Gastroesophageal sphincter (tissue), 4 donors: ENCODE measurements at regions not wholly inside any gene's neighbourhood (a gene's known extent, or its start where the extent isn't known, plus 50 kb on each side); places are given as distances from the start of the nearest gene placed in this dataset.

Experiments used
- ATAC-seq: fragments of 150-250 bp; one replicate; pipeline ENCODE4 v1.9.1; 2016; ENCODE audit warnings: mild to moderate bottlenecking, moderate library complexity
- H3K27ac ChIP-seq, 4 donors: fragments of 200-600 bp; sonication (generic) in 3 of 4; 1 replicate in 3 of 4; 2 replicates in 1 of 4; pipeline ENCODE4 v1.5.1; 2016 to 2019
- H3K27me3 ChIP-seq: fragments of 200-600 bp; sonication (generic); one replicate; pipeline ENCODE4 v1.5.1; 2019
- H3K36me3 ChIP-seq, 2 donors: fragments of 200-600 bp; sonication (generic); one replicate each; pipeline ENCODE4 v1.5.1; 2019; ENCODE audit warnings: control low read depth in 1 of 2
- H3K4me1 ChIP-seq, 3 donors: fragments of 200-600 bp; sonication (generic); 1 replicate in 2 of 3; 2 replicates in 1 of 3; pipeline ENCODE4 v1.5.1; 2016 to 2019; ENCODE audit warnings: control low read depth in 2 of 3
- H3K4me3 ChIP-seq, 2 donors: fragments of 200-600 bp; sonication (generic); one replicate each; pipeline ENCODE4 v1.5.1; 2019; ENCODE audit warnings: mild to moderate bottlenecking in 1 of 2, moderate library complexity in 1 of 2
- H3K9me3 ChIP-seq, 3 donors: fragments of 200-600 bp; sonication (generic); one replicate each; pipeline ENCODE4 v1.5.1; 2017 to 2019; ENCODE audit warnings: control low read depth in 2 of 3
- CTCF ChIP-seq, 4 experiments: fragments of 200-600 bp in 2 of 4; fragments of 450-650 bp in 2 of 4; sonication (generic) in 1 of 4; IDR thresholded peaks; one replicate each; pipeline ENCODE4 v1.5.1; 2017 to 2019; ENCODE audit warnings: antibody characterized with exemption in 4 of 4, mild to moderate bottlenecking in 2 of 4, moderate library complexity in 2 of 4
- EP300 ChIP-seq: sonication (generic); formaldehyde crosslinking; IDR thresholded peaks from one replicate; pipeline ENCODE4 v1.6.1; 2017; ENCODE audit warnings: antibody characterized with exemption, mild to moderate bottlenecking
- POLR2A ChIP-seq, 2 donors: fragments of 450-650 bp; IDR thresholded peaks; one replicate each; pipeline ENCODE4 v1.6.1; 2017; ENCODE audit warnings: antibody characterized with exemption in 2 of 2, mild to moderate bottlenecking in 2 of 2, moderate library complexity in 1 of 2
- POLR2AphosphoS5 ChIP-seq: sonication (generic); formaldehyde crosslinking; IDR thresholded peaks from one replicate; pipeline ENCODE4 v1.6.1; 2017; ENCODE audit warnings: antibody characterized with exemption
- WGBS, 2 donors: methylation state at CpG; one replicate each; pipeline ENCODE4 v1.1.5; 2018; ENCODE audit warnings: low coverage in 1 of 2; 5-methylcytosine and 5-hydroxymethylcytosine counted together

GRCh38 chr6:80769106-80769505 is 662.6 kb downstream of the BCKDHB start:
- TF ChIP-seq CTCF (IDR thresholded peaks at IDR 0.05) = no peak
- TF ChIP-seq POLR2A (IDR thresholded peaks at IDR 0.05) = no peak
- Histone ChIP-seq H3K9me3 (no peaks in the 10 kb centered on the region), H3K4me1 (peaks cover 0 to 4% (median 0%) of the 10 kb centered on the region in 3 donors), H3K27ac (no peak overlapping the region), H3K27me3 (no peaks in the 10 kb centered on the region), H3K36me3 (no peaks in the 10 kb centered on the region), H3K4me3 (no peak overlapping the region)
- WGBS, 2 donors = 35 to 55% methylated on average over 1 of the region's 1 CpG
- peak; percentile 63 for ATAC-seq

GRCh38 chr6:80767808-80768207 is 661.3 kb downstream of the BCKDHB start:
- H3K27me3 ChIP-seq = no peaks in the 10 kb centered on the region
- no peaks in the 10 kb centered on the region for H3K9me3 ChIP-seq
- peaks cover 0 to 4% (median 0%) of the 10 kb centered on the region in 3 donors for H3K4me1 ChIP-seq
- ATAC-seq = peak; percentile 76
- TF ChIP-seq CTCF (IDR thresholded peaks at IDR 0.05) (no peak), POLR2A (IDR thresholded peaks at IDR 0.05) (no peak), POLR2AphosphoS5 (no peak), EP300 (no peak)
- H3K27ac ChIP-seq = no peak overlapping the region
- 0 to 21% methylated on average over 1 to 2 of the region's 2 CpGs for WGBS, 2 donors
- H3K4me3 ChIP-seq = no peak overlapping the region
- no peaks in the 10 kb centered on the region for H3K36me3 ChIP-seq

- H3K9me3 ChIP-seq = no peaks in the 10 kb centered on the region
- no peaks in the 10 kb centered on the region for H3K36me3 ChIP-seq
- H3K27ac ChIP-seq = no peak overlapping the region
- no peaks in the 10 kb centered on the region for H3K27me3 ChIP-seq
- no peaks in the 10 kb centered on the region for H3K4me1 ChIP-seq
- H3K4me3 ChIP-seq = no peak overlapping the region
- no peak for ATAC-seq
- TF ChIP-seq EP300 (no peak), POLR2AphosphoS5 (no peak), CTCF (IDR thresholded peaks at IDR 0.05) (no peak), POLR2A (IDR thresholded peaks at IDR 0.05) (no peak)
These were observed 637.7 kb downstream of the BCKDHB start for GRCh38 chr6:80744213-80744612.

- no peak for ATAC-seq
- Histone ChIP-seq H3K9me3 (no peaks in the 10 kb centered on the region), H3K4me3 (no peak overlapping the region), H3K36me3 (no peaks in the 10 kb centered on the region), H3K27ac (no peak overlapping the region), H3K4me1 (no peaks in the 10 kb centered on the region), H3K27me3 (no peaks in the 10 kb centered on the region)
- TF ChIP-seq EP300 = no peak
- no peak for TF ChIP-seq POLR2A (IDR thresholded peaks at IDR 0.05)
- TF ChIP-seq CTCF (IDR thresholded peaks at IDR 0.05) = no peak
- no peak for TF ChIP-seq POLR2AphosphoS5
- 39 to 42% methylated on average over 2 of the region's 2 CpGs for WGBS, 2 donors
These were observed 636.0 kb downstream of the BCKDHB start for GRCh38 chr6:80742481-80742880.

- TF ChIP-seq POLR2AphosphoS5 = no peak
- TF ChIP-seq CTCF (IDR thresholded peaks at IDR 0.05) = no peak
- no peak for TF ChIP-seq EP300
- no peak for TF ChIP-seq POLR2A (IDR thresholded peaks at IDR 0.05)
These were observed 627.2 kb downstream of the BCKDHB start for GRCh38 chr6:80733641-80734040.

More at GRCh38 chr6:80733641-80734040, 627.2 kb downstream of the BCKDHB start:
- no peaks in the 10 kb centered on the region for H3K4me1 ChIP-seq
- WGBS, 2 donors = 46 to 58% methylated on average over 2 of the region's 2 CpGs
- H3K4me3 ChIP-seq = no peak overlapping the region
- no peak for ATAC-seq
- no peaks in the 10 kb centered on the region for H3K27me3 ChIP-seq
- no peaks in the 10 kb centered on the region for H3K9me3 ChIP-seq
- H3K36me3 ChIP-seq = no peaks in the 10 kb centered on the region
- H3K27ac ChIP-seq = no peak overlapping the region
